DND-41 (cell line): ENCODE measurements at regions not wholly inside any gene's neighbourhood (a gene's known extent, or its start where the extent isn't known, plus 50 kb on each side); places are given as distances from the start of the nearest gene placed in this dataset.
A peak's percentile ranks its signal among the peaks of the same experiment; 100 is the strongest.

ENCODE experiments used
- ATAC-seq: fragments of 200-7000 bp; cut with Tn5 transposase; 3 replicates; pipeline ENCODE4 v1.9.1; 2021; ENCODE audit warnings: low read depth; ENCODE audit not compliant: insufficient read depth
- DNase-seq: peaks from one replicate; pipeline ENCODE4 v3.0.0-alpha.2; 2020
- H2AFZ ChIP-seq: 2 replicates; pipeline ENCODE4 v1.6.0; 2012; ENCODE audit warnings: low read depth, low read length
- H3K27ac ChIP-seq: 2 replicates; pipeline ENCODE4 v1.5.1; 2012; ENCODE audit warnings: low read length, inconsistent platforms
- H3K27me3 ChIP-seq: fragments of 200-600 bp; sonication (generic); 2 replicates; pipeline ENCODE4 v1.6.0; 2012; ENCODE audit warnings: low read length, mild to moderate bottlenecking, inconsistent platforms; ENCODE audit not compliant: insufficient read depth, poor library complexity
- H3K36me3 ChIP-seq: 2 replicates; pipeline ENCODE4 v1.5.1; 2012; ENCODE audit warnings: low read length, inconsistent platforms; ENCODE audit not compliant: insufficient read depth
- H3K4me1 ChIP-seq: 2 replicates; pipeline ENCODE4 v1.5.1; 2012; ENCODE audit warnings: mild to moderate bottlenecking, low read length; ENCODE audit not compliant: insufficient read depth
- H3K4me2 ChIP-seq: 2 replicates; pipeline ENCODE4 v1.6.0; 2012; ENCODE audit warnings: mild to moderate bottlenecking, moderate library complexity, low read length, inconsistent platforms; ENCODE audit not compliant: insufficient read depth
- H3K4me3 ChIP-seq, 2 experiments: fragments of 200-600 bp in 1 of 2; shearing (Covaris generic) in 1 of 2; 2 replicates each; pipeline ENCODE4 v1.5.1; 2012 to 2016; ENCODE audit warnings: inconsistent platforms in 2 of 2, low read length in 2 of 2, mild to moderate bottlenecking in 2 of 2, low read depth in 1 of 2, moderate library complexity in 1 of 2
- H3K79me2 ChIP-seq: 2 replicates; pipeline ENCODE4 v1.6.0; 2012; ENCODE audit warnings: low read length, inconsistent platforms; ENCODE audit not compliant: insufficient read depth
- H3K9ac ChIP-seq: 2 replicates; pipeline ENCODE4 v1.6.0; 2012; ENCODE audit warnings: low read depth, mild to moderate bottlenecking, inconsistent platforms, low read length, moderate library complexity
- H3K9me3 ChIP-seq: 2 replicates; pipeline ENCODE4 v1.5.1; 2012; ENCODE audit warnings: low read length, moderate library complexity, mild to moderate bottlenecking, inconsistent platforms; ENCODE audit not compliant: insufficient read depth, severe bottlenecking
- H4K20me1 ChIP-seq: 2 replicates; pipeline ENCODE4 v1.6.0; 2012; ENCODE audit warnings: low read length; ENCODE audit not compliant: insufficient read depth
- EZH2 ChIP-seq: IDR thresholded peaks from 3 replicates; pipeline ENCODE4 v1.6.1; 2012; ENCODE audit warnings: borderline replicate concordance, low read depth, mild to moderate bottlenecking, moderate library complexity, low read length, inconsistent platforms; ENCODE audit not compliant: severe bottlenecking
- TF ChIP-seq, protein P1 (sequence below): IDR thresholded peaks from 2 replicates; pipeline ENCODE4 v1.5.1; 2012; ENCODE audit warnings: borderline replicate concordance, low read length, moderate library complexity, mild to moderate bottlenecking; ENCODE audit not compliant: poor library complexity, severe bottlenecking; ENCODE audit errors: extremely low read depth

DNA sequence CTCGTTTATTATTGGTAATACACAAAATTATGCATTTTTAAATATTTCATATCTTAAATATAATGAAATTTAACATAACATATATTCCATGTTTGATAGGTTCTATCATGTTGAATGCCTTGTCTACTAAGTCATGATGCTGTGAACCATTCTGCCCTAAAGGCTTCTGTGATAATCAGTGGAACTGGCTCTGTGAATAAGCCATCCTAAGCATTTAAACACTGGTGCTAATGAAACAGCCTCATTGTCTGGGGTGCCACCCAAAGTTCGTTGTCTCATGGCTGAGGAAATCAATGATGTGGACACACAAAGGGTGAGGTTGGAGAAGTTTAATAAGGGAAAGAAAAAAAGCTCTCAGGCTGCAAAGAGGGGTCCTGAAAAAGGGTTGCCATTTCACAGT is 264.7 kb upstream of the ZRANB2 start:
- DNase-seq = no peak
- no peaks in the 10 kb centered on the region for H3K36me3 ChIP-seq
- no peak overlapping the region for H3K4me3 ChIP-seq
- H3K27me3 ChIP-seq = no peaks in the 10 kb centered on the region
- no peak overlapping the region for H3K4me2 ChIP-seq
- peaks cover 13% of the 10 kb centered on the region for H3K9me3 ChIP-seq
- H2AFZ ChIP-seq = no peak overlapping the region
- no peaks in the 10 kb centered on the region for H3K4me1 ChIP-seq
- H3K9ac ChIP-seq = no peak overlapping the region
- TF ChIP-seq EZH2 = no peak
- TF ChIP-seq, protein P1, sequence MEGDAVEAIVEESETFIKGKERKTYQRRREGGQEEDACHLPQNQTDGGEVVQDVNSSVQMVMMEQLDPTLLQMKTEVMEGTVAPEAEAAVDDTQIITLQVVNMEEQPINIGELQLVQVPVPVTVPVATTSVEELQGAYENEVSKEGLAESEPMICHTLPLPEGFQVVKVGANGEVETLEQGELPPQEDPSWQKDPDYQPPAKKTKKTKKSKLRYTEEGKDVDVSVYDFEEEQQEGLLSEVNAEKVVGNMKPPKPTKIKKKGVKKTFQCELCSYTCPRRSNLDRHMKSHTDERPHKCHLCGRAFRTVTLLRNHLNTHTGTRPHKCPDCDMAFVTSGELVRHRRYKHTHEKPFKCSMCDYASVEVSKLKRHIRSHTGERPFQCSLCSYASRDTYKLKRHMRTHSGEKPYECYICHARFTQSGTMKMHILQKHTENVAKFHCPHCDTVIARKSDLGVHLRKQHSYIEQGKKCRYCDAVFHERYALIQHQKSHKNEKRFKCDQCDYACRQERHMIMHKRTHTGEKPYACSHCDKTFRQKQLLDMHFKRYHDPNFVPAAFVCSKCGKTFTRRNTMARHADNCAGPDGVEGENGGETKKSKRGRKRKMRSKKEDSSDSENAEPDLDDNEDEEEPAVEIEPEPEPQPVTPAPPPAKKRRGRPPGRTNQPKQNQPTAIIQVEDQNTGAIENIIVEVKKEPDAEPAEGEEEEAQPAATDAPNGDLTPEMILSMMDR = no peak
- no peaks in the 10 kb centered on the region for H3K79me2 ChIP-seq
- H3K27ac ChIP-seq = no peak overlapping the region
- ATAC-seq = no peak
- H4K20me1 ChIP-seq = no peaks in the 10 kb centered on the region

- no peak for ATAC-seq
- no peak overlapping the region for H3K27ac ChIP-seq
- no peak overlapping the region for H3K4me2 ChIP-seq
- H3K4me3 ChIP-seq = no peak overlapping the region
- no peaks in the 10 kb centered on the region for H3K36me3 ChIP-seq
- no peaks in the 10 kb centered on the region for H4K20me1 ChIP-seq
- H3K9ac ChIP-seq = no peak overlapping the region
- H3K4me1 ChIP-seq = no peaks in the 10 kb centered on the region
- no peak for DNase-seq
- peaks cover 28% of the 10 kb centered on the region for H3K9me3 ChIP-seq
- H3K27me3 ChIP-seq = no peaks in the 10 kb centered on the region
- TF ChIP-seq, protein P1 = peak; percentile 42
- no peak for TF ChIP-seq EZH2
- H2AFZ ChIP-seq = no peak overlapping the region
- H3K79me2 ChIP-seq = no peaks in the 10 kb centered on the region
These were observed 263.0 kb upstream of the ZRANB2 start for GRCh38 chr1:71343686-71344416.

GRCh38 chr1:71339238-71339637 is 258.4 kb upstream of the ZRANB2 start:
- H3K27me3 ChIP-seq = no peaks in the 10 kb centered on the region
- H3K4me2 ChIP-seq = no peak overlapping the region
- no peak for DNase-seq
- H2AFZ ChIP-seq = no peak overlapping the region
- H3K4me3 ChIP-seq = no peak overlapping the region
- H3K79me2 ChIP-seq = no peaks in the 10 kb centered on the region
- H3K4me1 ChIP-seq = no peaks in the 10 kb centered on the region
- H4K20me1 ChIP-seq = no peaks in the 10 kb centered on the region
- H3K9me3 ChIP-seq = peaks cover 52% of the 10 kb centered on the region
- H3K27ac ChIP-seq = no peak overlapping the region
- no peak overlapping the region for H3K9ac ChIP-seq
- no peaks in the 10 kb centered on the region for H3K36me3 ChIP-seq
- TF ChIP-seq, protein P1 = no peak
- TF ChIP-seq EZH2 = no peak
- ATAC-seq = no peak
